Central memory CD8-positive, alpha-beta T cell (primary cell): ENCODE measurements at regions not wholly inside any gene's neighbourhood (a gene's known extent, or its start where the extent isn't known, plus 50 kb on each side); places are given as distances from the start of the nearest gene placed in this dataset.

ENCODE experiments used
- ATAC-seq: fragments of 150-1000 bp; cut with Tn5 transposase; replicated peaks from 2 replicates; pipeline ENCODE4 v1.10.0; 2022; ENCODE audit warnings: mild to moderate bottlenecking, moderate FRiP score, moderate number of reproducible peaks; ENCODE audit not compliant: poor library complexity, severe bottlenecking; ENCODE audit errors: extremely low read depth
- DNase-seq, 2 donors: peaks; one replicate each; pipeline ENCODE4 v3.0.0; 2021; ENCODE audit warnings: low spot score in 2 of 2
- H3K27ac Mint-ChIP-seq: one replicate; pipeline ENCODE4 v1.8.0; 2022; ENCODE audit warnings: low read depth, mild to moderate bottlenecking, moderate library complexity, mixed read lengths
- H3K27me3 Mint-ChIP-seq: one replicate; pipeline ENCODE4 v1.8.0; 2022; ENCODE audit warnings: mixed read lengths
- H3K36me3 Mint-ChIP-seq: one replicate; pipeline ENCODE4 v1.8.0; 2022; ENCODE audit warnings: mild to moderate bottlenecking, moderate library complexity, mixed read lengths; ENCODE audit not compliant: insufficient read depth
- H3K4me1 Mint-ChIP-seq: one replicate; pipeline ENCODE4 v1.8.0; 2022; ENCODE audit warnings: mixed read lengths
- H3K4me3 Mint-ChIP-seq: one replicate; pipeline ENCODE4 v1.8.0; 2022; ENCODE audit warnings: mild to moderate bottlenecking, moderate library complexity, mixed read lengths
- H3K9me3 Mint-ChIP-seq: one replicate; pipeline ENCODE4 v1.8.0; 2022; ENCODE audit warnings: mixed read lengths

DNA sequence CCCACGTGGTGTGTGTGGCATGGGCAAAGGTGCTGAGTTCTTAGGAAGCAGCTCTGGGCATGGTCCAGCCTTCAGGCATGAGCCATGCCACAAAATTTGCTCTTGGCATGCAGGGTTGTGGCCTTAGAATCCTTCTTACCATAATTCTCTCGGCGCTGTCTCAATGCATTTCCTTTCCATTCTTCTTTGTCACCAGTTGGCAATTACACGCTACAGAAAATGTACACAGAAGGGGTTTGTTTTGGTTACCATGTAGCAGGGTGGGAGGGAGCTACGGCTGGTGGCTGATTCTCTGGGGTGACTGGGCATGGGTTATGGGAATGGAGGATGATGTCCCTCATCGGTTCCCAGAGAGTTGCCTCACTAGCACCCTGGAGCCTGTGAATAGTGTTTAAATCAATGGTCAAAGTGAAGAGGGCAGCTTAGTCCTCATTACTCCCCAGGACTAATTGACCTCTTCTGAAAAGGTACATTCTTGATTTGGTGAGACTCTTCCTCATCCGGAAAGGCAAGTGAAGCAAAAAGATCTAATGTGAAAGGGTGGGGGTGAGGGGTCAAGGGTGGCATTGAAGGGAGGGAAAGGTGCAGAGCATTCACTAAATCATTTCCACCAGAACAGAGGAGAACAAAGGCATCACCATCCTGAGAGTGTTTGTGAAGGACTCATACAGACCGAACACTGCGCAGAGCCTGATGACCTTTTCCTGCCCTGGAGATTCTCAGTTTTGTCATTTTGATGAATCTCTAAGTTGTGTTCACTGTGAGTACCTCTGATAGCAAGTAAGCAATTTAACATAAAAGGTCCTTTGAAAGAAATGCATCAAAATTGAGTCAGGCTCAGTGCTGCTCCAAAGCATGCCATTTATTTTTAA is 199.8 kb upstream of the SFRP2 start:
- Mint-ChIP-seq H3K36me3 (no peaks in the 10 kb centered on the region), H3K9me3 (peaks cover 4% of the 10 kb centered on the region), H3K4me1 (no peaks in the 10 kb centered on the region), H3K27me3 (no peaks in the 10 kb centered on the region), H3K27ac (no peak overlapping the region), H3K4me3 (no peak overlapping the region)
- ATAC-seq: no peak
- no peak for DNase-seq

DNA sequence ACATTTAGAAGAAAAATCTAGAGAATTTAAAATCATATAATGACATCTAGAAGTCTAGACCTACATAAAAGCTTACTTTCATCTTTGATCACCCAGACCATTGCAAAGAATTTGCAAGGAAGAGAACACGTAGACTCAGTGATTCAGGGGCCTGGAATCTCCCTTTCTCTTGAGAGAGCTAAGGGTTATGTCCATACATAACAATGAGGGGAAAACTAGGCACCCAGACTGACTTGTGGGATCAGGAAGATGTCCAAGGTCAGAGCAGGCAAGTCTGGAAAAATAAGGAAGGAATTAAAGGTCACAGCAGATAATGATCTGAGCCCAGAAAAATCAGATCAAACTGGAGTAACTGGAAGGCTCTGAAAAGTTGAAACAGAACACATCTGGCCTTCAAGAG is 198.4 kb upstream of the SFRP2 start:
- ATAC-seq: no peak
- Mint-ChIP-seq H3K27me3 (peaks cover 10% of the 10 kb centered on the region), H3K9me3 (peaks cover 11% of the 10 kb centered on the region), H3K27ac (no peak overlapping the region), H3K4me1 (no peaks in the 10 kb centered on the region), H3K4me3 (no peak overlapping the region), H3K36me3 (no peaks in the 10 kb centered on the region)
- DNase-seq: no peak

DNA sequence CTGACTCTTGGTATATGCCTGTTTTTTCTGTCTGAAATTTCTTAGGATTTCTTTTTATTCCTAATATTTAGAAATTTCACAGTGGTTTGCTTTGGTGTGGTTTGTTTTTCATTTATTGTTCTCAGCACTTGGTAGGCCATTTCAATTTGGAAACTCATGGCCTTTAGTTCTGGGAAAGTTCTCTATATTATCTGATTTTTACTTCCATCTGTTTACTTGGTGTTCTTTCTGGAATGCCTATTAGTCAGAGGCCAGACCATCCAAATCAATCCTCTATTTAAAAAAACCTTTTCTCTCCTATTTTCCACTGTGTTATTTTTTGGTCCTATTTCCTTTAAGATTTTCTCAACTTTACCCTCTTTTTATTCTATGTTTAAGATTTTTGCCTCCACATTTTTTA is 188.1 kb upstream of the SFRP2 start:
- no peak for DNase-seq
- peaks cover 20% of the 10 kb centered on the region for H3K27me3 Mint-ChIP-seq
- H3K9me3 Mint-ChIP-seq: peaks cover 14% of the 10 kb centered on the region
- no peak for ATAC-seq
- H3K36me3 Mint-ChIP-seq: no peaks in the 10 kb centered on the region
- H3K4me3 Mint-ChIP-seq: no peak overlapping the region
- H3K4me1 Mint-ChIP-seq: no peaks in the 10 kb centered on the region
- no peak overlapping the region for H3K27ac Mint-ChIP-seq

DNA sequence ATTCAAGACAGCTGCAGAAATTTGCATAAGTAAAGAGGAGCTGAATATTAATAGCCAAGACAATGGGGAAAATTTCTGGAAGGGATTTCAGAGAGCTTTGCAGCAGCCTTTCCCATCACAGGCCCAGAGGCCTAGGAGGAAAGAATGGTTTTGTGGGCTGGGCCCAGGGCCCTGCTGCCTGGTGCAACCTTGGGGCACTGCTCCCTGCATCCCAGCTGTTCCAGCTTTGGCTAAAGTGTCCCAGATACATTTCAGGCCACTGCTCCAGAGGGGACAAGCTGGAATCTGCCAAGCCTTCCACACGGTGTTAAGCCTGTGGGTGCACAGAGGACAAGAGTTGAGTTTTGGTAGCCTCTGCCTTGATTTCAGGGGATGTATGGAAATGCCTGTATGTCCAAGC is 185.6 kb upstream of the SFRP2 start:
- Mint-ChIP-seq H3K4me3 (no peak overlapping the region), H3K4me1 (no peaks in the 10 kb centered on the region), H3K36me3 (no peaks in the 10 kb centered on the region), H3K27me3 (no peaks in the 10 kb centered on the region), H3K9me3 (peaks cover 14% of the 10 kb centered on the region), H3K27ac (no peak overlapping the region)
- ATAC-seq: no peak
- no peak for DNase-seq

GRCh38 chr4:153973942-153974341 is 185.1 kb upstream of the SFRP2 start:
- Mint-ChIP-seq H3K4me3 (no peak overlapping the region), H3K27ac (no peak overlapping the region), H3K4me1 (no peaks in the 10 kb centered on the region), H3K36me3 (no peaks in the 10 kb centered on the region), H3K9me3 (peaks cover 14% of the 10 kb centered on the region), H3K27me3 (no peaks in the 10 kb centered on the region)
- DNase-seq (no peak), ATAC-seq (no peak)

GRCh38 chr4:153971899-153972298 is 183.0 kb upstream of the SFRP2 start:
- no peaks in the 10 kb centered on the region for H3K27me3 Mint-ChIP-seq
- H3K4me3 Mint-ChIP-seq: no peak overlapping the region
- no peak for ATAC-seq
- H3K36me3 Mint-ChIP-seq: no peaks in the 10 kb centered on the region
- no peak overlapping the region for H3K27ac Mint-ChIP-seq
- DNase-seq: no peak
- no peaks in the 10 kb centered on the region for H3K4me1 Mint-ChIP-seq
- peaks cover 14% of the 10 kb centered on the region for H3K9me3 Mint-ChIP-seq

GRCh38 chr4:153970169-153970568 is 181.3 kb upstream of the SFRP2 start:
- Mint-ChIP-seq H3K27ac (no peak overlapping the region), H3K4me1 (no peaks in the 10 kb centered on the region), H3K36me3 (no peaks in the 10 kb centered on the region), H3K27me3 (no peaks in the 10 kb centered on the region), H3K9me3 (peaks cover 7% of the 10 kb centered on the region), H3K4me3 (no peak overlapping the region)
- no peak for DNase-seq
- no peak for ATAC-seq

DNA sequence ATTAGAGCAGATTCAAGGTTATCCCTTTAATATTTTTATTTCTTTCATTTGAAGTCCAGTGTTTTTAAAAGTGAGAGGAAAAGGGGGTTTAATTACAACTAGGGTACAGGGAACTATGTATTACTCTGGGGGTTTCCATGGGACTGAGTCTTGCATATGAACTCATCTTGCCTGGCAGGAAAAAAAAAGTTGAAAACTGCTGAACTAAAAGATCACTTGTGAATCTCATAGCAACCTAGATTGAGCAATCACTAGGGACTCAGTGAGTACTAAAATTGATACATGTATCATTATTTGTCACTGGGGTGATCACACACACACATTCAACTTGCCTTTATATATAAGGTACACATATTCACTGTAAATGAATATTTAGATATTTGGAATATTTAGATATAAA is 180.7 kb upstream of the SFRP2 start:
- Mint-ChIP-seq H3K36me3 (no peaks in the 10 kb centered on the region), H3K27me3 (no peaks in the 10 kb centered on the region), H3K4me1 (no peaks in the 10 kb centered on the region), H3K4me3 (no peak overlapping the region), H3K27ac (no peak overlapping the region), H3K9me3 (peaks cover under 1% of the 10 kb centered on the region)
- no peak for DNase-seq
- ATAC-seq: no peak

GRCh38 chr4:153966641-153967040 is 177.8 kb upstream of the SFRP2 start:
- DNase-seq (no peak), ATAC-seq (no peak)
- H3K27me3 Mint-ChIP-seq: no peaks in the 10 kb centered on the region
- no peaks in the 10 kb centered on the region for H3K36me3 Mint-ChIP-seq
- H3K4me3 Mint-ChIP-seq: no peak overlapping the region
- peaks cover 5% of the 10 kb centered on the region for H3K4me1 Mint-ChIP-seq
- H3K9me3 Mint-ChIP-seq: no peaks in the 10 kb centered on the region
- H3K27ac Mint-ChIP-seq: no peak overlapping the region

DNA sequence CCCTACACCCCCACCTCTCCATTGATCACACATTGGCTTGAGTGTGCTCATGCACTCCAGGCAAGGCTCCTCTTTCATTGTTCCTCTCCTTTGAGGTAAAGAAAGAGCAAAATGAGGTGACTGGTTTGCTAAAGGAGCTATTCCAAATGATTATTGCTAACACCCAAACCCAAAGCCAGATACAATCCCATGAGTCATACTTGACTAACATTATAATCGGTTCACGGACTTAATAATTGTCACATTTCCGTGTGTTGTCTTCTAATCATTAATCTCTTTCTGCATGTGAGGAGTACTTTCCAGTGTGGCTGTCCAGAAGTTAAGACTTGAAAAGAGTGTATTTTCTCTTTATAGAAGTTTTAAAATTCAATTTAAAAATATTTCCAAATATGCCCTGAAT is 174.3 kb upstream of the SFRP2 start:
- no peak overlapping the region for H3K4me3 Mint-ChIP-seq
- no peaks in the 10 kb centered on the region for H3K36me3 Mint-ChIP-seq
- peaks cover 5% of the 10 kb centered on the region for H3K4me1 Mint-ChIP-seq
- no peak for ATAC-seq
- DNase-seq: no peak
- no peak overlapping the region for H3K27ac Mint-ChIP-seq
- no peaks in the 10 kb centered on the region for H3K27me3 Mint-ChIP-seq
- H3K9me3 Mint-ChIP-seq: no peaks in the 10 kb centered on the region

DNA sequence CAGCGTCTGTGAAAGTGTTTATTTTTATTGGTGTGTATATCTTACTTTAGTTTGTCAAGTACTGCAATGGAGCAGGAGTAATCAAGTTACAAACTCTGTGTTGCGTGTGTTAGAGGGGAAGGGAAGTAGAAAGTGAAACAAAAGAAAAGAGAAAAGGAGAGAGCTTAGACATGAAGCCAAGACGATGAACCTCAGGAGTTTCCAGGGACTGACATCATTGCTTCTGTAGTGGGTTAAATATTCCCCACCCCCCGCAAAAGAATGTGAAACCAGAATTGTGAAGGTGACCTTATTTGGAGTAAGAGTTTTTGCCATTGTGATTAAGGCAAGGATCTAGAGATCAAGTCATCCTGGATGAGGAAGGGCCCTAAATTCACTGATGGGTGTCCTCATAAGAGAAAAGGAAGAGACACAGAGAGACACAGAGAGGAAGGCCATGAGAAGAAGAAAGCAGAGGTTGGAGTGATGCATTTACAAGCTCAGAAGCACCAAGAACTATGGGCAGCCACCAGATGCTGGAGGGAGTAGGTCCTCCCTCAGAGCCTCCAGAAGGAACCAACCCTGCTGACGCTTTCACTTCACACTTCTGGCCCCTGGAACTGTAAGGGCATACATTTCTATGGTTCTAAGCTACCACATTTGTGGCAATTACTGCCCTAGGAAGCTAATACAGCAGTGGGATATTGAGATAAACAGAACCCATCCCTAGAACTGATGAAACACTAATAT is 173.6 kb upstream of the SFRP2 start:
- Mint-ChIP-seq H3K4me1 (peaks cover 5% of the 10 kb centered on the region), H3K4me3 (peak overlapping the region; percentile 5), H3K9me3 (no peaks in the 10 kb centered on the region), H3K36me3 (no peaks in the 10 kb centered on the region), H3K27me3 (no peaks in the 10 kb centered on the region), H3K27ac (no peak overlapping the region)
- no peak for DNase-seq
- ATAC-seq: no peak

- H3K4me1 Mint-ChIP-seq: peaks cover 3% of the 10 kb centered on the region
- DNase-seq (no peak), ATAC-seq (no peak)
- H3K4me3 Mint-ChIP-seq: no peak overlapping the region
- H3K27me3 Mint-ChIP-seq: no peaks in the 10 kb centered on the region
- no peaks in the 10 kb centered on the region for H3K9me3 Mint-ChIP-seq
- no peak overlapping the region for H3K27ac Mint-ChIP-seq
- H3K36me3 Mint-ChIP-seq: no peaks in the 10 kb centered on the region
Observed at GRCh38 chr4:153955327-153955726, 166.4 kb upstream of the SFRP2 start.

DNA sequence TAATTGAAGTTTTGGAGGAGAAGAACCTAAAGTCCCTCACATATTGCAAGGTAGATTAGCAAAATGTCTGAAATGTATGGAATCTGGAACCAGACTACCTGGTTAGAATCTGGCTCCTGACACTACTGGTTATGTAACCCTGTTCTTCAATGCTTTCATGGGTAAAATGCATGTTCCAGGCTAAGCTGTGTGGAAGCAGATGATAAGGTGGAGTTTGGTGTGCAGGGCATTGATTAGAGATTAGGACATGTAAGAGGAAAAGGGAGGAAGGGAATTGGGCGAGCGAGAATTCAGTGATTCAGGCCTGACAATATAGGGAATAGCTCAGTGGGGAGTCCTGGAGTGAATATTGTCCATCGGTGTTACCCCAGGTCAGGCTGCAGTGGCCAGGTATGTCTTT is 165.8 kb upstream of the SFRP2 start:
- Mint-ChIP-seq H3K27me3 (no peaks in the 10 kb centered on the region), H3K9me3 (no peaks in the 10 kb centered on the region), H3K4me1 (peaks cover 10% of the 10 kb centered on the region), H3K36me3 (no peaks in the 10 kb centered on the region), H3K27ac (no peak overlapping the region), H3K4me3 (no peak overlapping the region)
- ATAC-seq: no peak
- DNase-seq: no peak
